Endothelial cell (in vitro differentiated cells): ENCODE measurements at regions not wholly inside any gene's neighbourhood (a gene's known extent, or its start where the extent isn't known, plus 50 kb on each side); places are given as distances from the start of the nearest gene placed in this dataset.

Experiments used
- DNase-seq: peaks from one replicate; pipeline ENCODE4 v3.0.0; 2021; ENCODE audit warnings: low spot score
- H3K27ac Mint-ChIP-seq: one replicate; pipeline ENCODE4 v1.8.0; 2021; ENCODE audit warnings: mixed read lengths, inconsistent platforms; ENCODE audit not compliant: unreplicated experiment
- H3K27me3 Mint-ChIP-seq: one replicate; pipeline ENCODE4 v1.8.0; 2021; ENCODE audit warnings: mild to moderate bottlenecking, moderate library complexity, mixed read lengths, inconsistent platforms; ENCODE audit not compliant: unreplicated experiment
- H3K36me3 Mint-ChIP-seq: one replicate; pipeline ENCODE4 v1.8.0; 2021; ENCODE audit warnings: mild to moderate bottlenecking, low read depth, mixed read lengths, inconsistent platforms; ENCODE audit not compliant: unreplicated experiment
- H3K4me1 Mint-ChIP-seq: one replicate; pipeline ENCODE4 v1.8.0; 2021; ENCODE audit warnings: mild to moderate bottlenecking, mixed read lengths, inconsistent platforms; ENCODE audit not compliant: unreplicated experiment
- H3K4me3 Mint-ChIP-seq: one replicate; pipeline ENCODE4 v1.8.0; 2021; ENCODE audit warnings: mild to moderate bottlenecking, mixed read lengths, inconsistent platforms; ENCODE audit not compliant: unreplicated experiment
- H3K9me3 Mint-ChIP-seq: one replicate; pipeline ENCODE4 v1.8.0; 2021; ENCODE audit warnings: mixed read lengths, inconsistent platforms; ENCODE audit not compliant: unreplicated experiment
- TF ChIP-seq, protein P1 (sequence below): fragments of 200-600 bp; sonication (generic); IDR thresholded peaks from one replicate; pipeline ENCODE4 v1.5.0; 2021; ENCODE audit warnings: antibody characterized with exemption; ENCODE audit not compliant: unreplicated experiment

DNA sequence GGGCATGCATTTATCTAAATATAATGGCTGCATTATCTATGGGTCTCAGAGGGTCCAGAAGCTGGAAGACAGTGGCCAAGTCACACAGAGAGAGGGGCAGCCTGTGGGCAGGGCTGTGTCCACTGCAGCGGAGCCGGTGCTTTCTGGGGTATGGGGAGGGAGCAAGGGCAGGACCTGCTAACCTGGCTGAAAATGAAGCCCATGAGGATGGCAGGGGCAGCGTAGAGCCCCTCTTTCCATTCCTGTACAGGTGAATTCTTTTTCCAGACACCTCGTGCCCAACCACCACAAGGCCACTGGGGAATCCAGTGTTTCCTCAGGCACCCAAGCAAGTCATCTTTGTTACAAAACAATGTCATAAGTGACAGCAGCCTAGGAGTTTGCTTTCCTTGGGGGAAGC, 305.9 kb upstream of the IRX4 start:
- H3K4me1 Mint-ChIP-seq, result peaks cover 4% of the 10 kb centered on the region
- H3K27ac Mint-ChIP-seq, result no peak overlapping the region
- peaks cover 3% of the 10 kb centered on the region for H3K27me3 Mint-ChIP-seq
- no peaks in the 10 kb centered on the region for H3K36me3 Mint-ChIP-seq
- TF ChIP-seq, protein P1, sequence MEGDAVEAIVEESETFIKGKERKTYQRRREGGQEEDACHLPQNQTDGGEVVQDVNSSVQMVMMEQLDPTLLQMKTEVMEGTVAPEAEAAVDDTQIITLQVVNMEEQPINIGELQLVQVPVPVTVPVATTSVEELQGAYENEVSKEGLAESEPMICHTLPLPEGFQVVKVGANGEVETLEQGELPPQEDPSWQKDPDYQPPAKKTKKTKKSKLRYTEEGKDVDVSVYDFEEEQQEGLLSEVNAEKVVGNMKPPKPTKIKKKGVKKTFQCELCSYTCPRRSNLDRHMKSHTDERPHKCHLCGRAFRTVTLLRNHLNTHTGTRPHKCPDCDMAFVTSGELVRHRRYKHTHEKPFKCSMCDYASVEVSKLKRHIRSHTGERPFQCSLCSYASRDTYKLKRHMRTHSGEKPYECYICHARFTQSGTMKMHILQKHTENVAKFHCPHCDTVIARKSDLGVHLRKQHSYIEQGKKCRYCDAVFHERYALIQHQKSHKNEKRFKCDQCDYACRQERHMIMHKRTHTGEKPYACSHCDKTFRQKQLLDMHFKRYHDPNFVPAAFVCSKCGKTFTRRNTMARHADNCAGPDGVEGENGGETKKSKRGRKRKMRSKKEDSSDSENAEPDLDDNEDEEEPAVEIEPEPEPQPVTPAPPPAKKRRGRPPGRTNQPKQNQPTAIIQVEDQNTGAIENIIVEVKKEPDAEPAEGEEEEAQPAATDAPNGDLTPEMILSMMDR, result no peak
- no peak for DNase-seq
- no peak overlapping the region for H3K4me3 Mint-ChIP-seq
- H3K9me3 Mint-ChIP-seq, result no peaks in the 10 kb centered on the region

DNA sequence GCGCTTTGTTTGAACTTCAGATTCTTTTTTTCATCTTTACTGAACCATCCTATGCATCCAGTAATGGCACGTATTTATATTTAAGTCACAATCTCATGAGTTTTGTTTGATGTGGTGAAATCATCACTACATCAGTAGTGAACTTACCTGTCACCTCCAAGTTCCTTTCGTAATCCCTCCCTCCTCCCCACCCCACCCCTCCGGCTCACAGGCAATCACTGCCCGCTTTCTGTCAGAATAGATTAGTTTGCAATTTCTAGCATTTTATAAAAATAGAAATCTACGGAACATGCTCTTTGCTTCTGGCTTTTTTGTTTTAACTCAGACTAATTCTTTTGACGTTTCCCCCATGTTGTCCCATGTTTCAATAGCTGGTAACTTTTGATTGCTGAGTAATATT, 305.4 kb upstream of the IRX4 start:
- peaks cover 3% of the 10 kb centered on the region for H3K27me3 Mint-ChIP-seq
- TF ChIP-seq, protein P1, result no peak
- no peak for DNase-seq
- H3K36me3 Mint-ChIP-seq, result no peaks in the 10 kb centered on the region
- peaks cover 4% of the 10 kb centered on the region for H3K4me1 Mint-ChIP-seq
- H3K4me3 Mint-ChIP-seq, result no peak overlapping the region
- no peaks in the 10 kb centered on the region for H3K9me3 Mint-ChIP-seq
- no peak overlapping the region for H3K27ac Mint-ChIP-seq

DNA sequence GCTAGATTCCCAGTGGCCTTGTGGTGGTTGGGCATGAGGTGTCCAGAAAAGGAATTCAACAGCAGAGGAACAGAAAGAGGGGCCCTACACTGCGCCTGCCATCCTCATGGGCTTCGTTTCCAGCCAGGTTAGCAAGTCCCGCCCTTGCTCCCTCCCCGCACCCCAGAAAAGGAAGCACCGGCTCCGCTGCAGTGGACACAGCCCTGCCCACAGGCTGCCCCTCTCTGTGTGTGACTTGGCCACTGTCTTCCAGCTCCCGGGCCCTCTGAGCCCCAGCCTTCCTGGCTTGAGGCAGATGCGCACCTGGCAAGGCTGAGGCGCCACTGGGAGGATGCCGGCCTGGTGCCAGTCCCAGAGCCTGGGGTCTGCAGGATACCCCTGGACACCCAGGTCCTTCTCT, 305.0 kb upstream of the IRX4 start:
- DNase-seq, result no peak
- TF ChIP-seq, protein P1, result no peak
- H3K4me1 Mint-ChIP-seq, result peaks cover 4% of the 10 kb centered on the region
- no peak overlapping the region for H3K4me3 Mint-ChIP-seq
- H3K36me3 Mint-ChIP-seq, result peaks cover 4% of the 10 kb centered on the region
- H3K9me3 Mint-ChIP-seq, result peaks cover 2% of the 10 kb centered on the region
- peaks cover 3% of the 10 kb centered on the region for H3K27me3 Mint-ChIP-seq
- no peak overlapping the region for H3K27ac Mint-ChIP-seq

DNA sequence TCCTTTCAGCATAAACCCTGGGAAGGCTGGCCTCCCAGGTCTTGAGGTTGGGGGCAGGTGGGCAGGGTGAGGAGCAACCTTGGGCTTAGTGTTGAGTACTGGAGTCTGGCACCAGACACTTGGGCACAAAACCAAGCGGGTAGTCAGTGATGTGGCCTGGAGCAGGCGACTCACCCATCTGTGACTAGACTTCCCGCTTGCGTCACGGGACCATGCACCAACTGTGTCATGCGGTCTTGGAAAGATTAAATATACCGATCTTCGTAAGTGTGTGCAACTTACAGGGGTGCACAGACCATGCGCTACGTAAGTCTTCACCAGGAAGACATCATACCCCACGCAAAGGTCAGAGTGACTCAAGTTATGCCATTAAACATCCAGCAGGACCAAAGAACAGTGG, 304.4 kb upstream of the IRX4 start:
- H3K4me1 Mint-ChIP-seq, result peaks cover 4% of the 10 kb centered on the region
- H3K4me3 Mint-ChIP-seq, result no peak overlapping the region
- peaks cover 3% of the 10 kb centered on the region for H3K27me3 Mint-ChIP-seq
- H3K36me3 Mint-ChIP-seq, result peaks cover 4% of the 10 kb centered on the region
- peaks cover 4% of the 10 kb centered on the region for H3K9me3 Mint-ChIP-seq
- TF ChIP-seq, protein P1, result no peak
- no peak for DNase-seq
- H3K27ac Mint-ChIP-seq, result no peak overlapping the region

DNA sequence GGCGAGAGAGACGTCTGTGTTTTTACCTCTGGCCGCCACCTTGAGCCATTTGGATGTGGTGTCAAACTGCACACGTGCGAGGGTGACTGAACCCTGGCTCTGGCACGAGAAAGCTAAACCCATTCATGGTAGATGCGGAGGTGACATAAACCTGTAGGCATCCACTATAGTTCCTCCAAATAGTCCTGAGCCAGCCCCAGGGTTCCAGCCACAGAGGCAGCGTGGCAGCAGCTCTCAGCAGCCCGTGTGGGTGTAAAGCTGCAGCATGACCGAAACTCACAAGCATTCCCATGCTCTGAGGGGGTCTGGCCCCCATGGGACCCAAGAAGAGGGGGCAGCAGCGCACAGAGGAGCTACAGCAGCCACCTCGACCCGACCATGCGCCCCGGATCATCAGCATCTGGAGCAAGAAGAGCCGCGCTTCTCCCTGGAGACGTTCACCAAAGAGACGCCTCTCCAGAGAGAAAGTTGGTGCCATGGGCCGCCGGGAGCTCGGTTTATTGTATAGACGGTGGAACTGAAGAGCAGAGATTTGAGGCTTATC, 303.8 kb upstream of the IRX4 start:
- Mint-ChIP-seq H3K4me3 (no peak overlapping the region), H3K4me1 (peaks cover 4% of the 10 kb centered on the region), H3K36me3 (peaks cover 4% of the 10 kb centered on the region), H3K9me3 (peaks cover 4% of the 10 kb centered on the region), H3K27ac (no peak overlapping the region), H3K27me3 (peaks cover 3% of the 10 kb centered on the region)
- DNase-seq, result peak; percentile 1
- TF ChIP-seq, protein P1, result no peak
